ENCODE measurements at regions not wholly inside any gene's neighbourhood (a gene's known extent, or its start where the extent isn't known, plus 50 kb on each side); places are given as distances from the start of the nearest gene placed in this dataset.

GRCh38 chr10:118840776-118841468, 86.2 kb upstream of the CACUL1 start:
- peak overlapping the region; percentile 62 for H3K9ac ChIP-seq (ENCODE audit: low read length)
- ATAC-seq: no peak
- BruUV-seq (replicated peaks): no TSS peak
- H3K4me2 ChIP-seq (ENCODE audit: low read length): peak overlapping the region; percentile 87
- peaks cover 37 to 71% of the 10 kb centered on the region in 2 experiments for H3K4me1 ChIP-seq (ENCODE audit: control insufficient read depth in 1 of 2, insufficient read depth in 2 of 2, low read length in 2 of 2)
- H3K9me2 ChIP-seq (ENCODE audit: insufficient read depth): no peaks in the 10 kb centered on the region
- no peaks in the 10 kb centered on the region for H3K9me3 ChIP-seq (ENCODE audit: control insufficient read depth in 1 of 2, insufficient read depth in 1 of 2, low read depth in 1 of 2, low read length in 2 of 2)
- no peaks in the 10 kb centered on the region for H3K36me3 ChIP-seq (ENCODE audit: control insufficient read depth in 1 of 2, insufficient read depth in 2 of 2, low read length in 2 of 2)
- no peaks in the 10 kb centered on the region; the same call in 1 of the 2 replicates for H3K79me2 ChIP-seq (ENCODE audit: insufficient read depth, low read length)
- no peak for DNase-seq (ENCODE audit: low read depth, low spot score)
- peak overlapping the region; percentile 44 to 57 for H3K4me3 ChIP-seq (replicated peaks in 1 of 2; ENCODE audit: low read depth in 1 of 2, low read length in 2 of 2)
- no peaks in the 10 kb centered on the region for H3K27me3 ChIP-seq (ENCODE audit: insufficient read depth, low read length)
- intact Hi-C loops (cut with micrococcal nuclease): no loop called here
- RAD21 ChIA-PET (ENCODE audit: low non-redundant PET in 1 of 2, low total read pairs in 2 of 2, uncharacterized antibody in 2 of 2, unreplicated experiment in 2 of 2): interaction anchor here in 1 of 2 experiments (0.6 kb wide), 1 partner anchor 108 kb away, joined by 7 read pairs; no protein-coding TSS in a partner anchor
- peak overlapping the region; percentile 42 for H3K27ac ChIP-seq (ENCODE audit: low read depth, low read length)
- POLR2A ChIA-PET: interaction anchor here (1.2 to 1.7 kb wide), 3 partner anchors 10 to 86 kb away, joined by 3 to 8 read pairs (median 4); partner anchors contain the start of gene CACUL1
- no peak overlapping the region for H2AFZ ChIP-seq (ENCODE audit: low read depth, low read length, poor library complexity, severe bottlenecking)
- H4K20me1 ChIP-seq (ENCODE audit: insufficient read depth): no peaks in the 10 kb centered on the region
- TF ChIP-seq ZNF274 (IDR thresholded peaks at IDR 0.05; ENCODE audit: low read depth, low read length): no peak
- TF ChIP-seq EZH2phosphoT487 (IDR thresholded peaks at IDR 0.05; ENCODE audit: borderline replicate concordance): no peak
- no peak for TF ChIP-seq ATF3 (IDR thresholded peaks at IDR 0.05)
- TF ChIP-seq CBX3 (IDR thresholded peaks at IDR 0.05; ENCODE audit: low read depth): no peak
- TF ChIP-seq POLR2A (IDR thresholded peaks at IDR 0.05; ENCODE audit: borderline replicate concordance, extremely low read depth, insufficient read depth, insufficient read length): no peak
- TF ChIP-seq CEBPB (IDR thresholded peaks at IDR 0.05; ENCODE audit: low read depth): no peak
- TF ChIP-seq, protein P1, sequence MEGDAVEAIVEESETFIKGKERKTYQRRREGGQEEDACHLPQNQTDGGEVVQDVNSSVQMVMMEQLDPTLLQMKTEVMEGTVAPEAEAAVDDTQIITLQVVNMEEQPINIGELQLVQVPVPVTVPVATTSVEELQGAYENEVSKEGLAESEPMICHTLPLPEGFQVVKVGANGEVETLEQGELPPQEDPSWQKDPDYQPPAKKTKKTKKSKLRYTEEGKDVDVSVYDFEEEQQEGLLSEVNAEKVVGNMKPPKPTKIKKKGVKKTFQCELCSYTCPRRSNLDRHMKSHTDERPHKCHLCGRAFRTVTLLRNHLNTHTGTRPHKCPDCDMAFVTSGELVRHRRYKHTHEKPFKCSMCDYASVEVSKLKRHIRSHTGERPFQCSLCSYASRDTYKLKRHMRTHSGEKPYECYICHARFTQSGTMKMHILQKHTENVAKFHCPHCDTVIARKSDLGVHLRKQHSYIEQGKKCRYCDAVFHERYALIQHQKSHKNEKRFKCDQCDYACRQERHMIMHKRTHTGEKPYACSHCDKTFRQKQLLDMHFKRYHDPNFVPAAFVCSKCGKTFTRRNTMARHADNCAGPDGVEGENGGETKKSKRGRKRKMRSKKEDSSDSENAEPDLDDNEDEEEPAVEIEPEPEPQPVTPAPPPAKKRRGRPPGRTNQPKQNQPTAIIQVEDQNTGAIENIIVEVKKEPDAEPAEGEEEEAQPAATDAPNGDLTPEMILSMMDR (IDR thresholded peaks at IDR 0.05 in 2 of 3, conservative IDR thresholded peaks at IDR 0.05 in 1 of 3; ENCODE audit: borderline replicate concordance in 1 of 3, insufficient read depth in 1 of 3, low read depth in 2 of 3, low read length in 2 of 3): no peak
- TF ChIP-seq ELF1 (IDR thresholded peaks at IDR 0.05; ENCODE audit: borderline replicate concordance, low read depth): no peak
- no peak for TF ChIP-seq EZH2 (IDR thresholded peaks at IDR 0.05)
- no peak for TF ChIP-seq POLR2AphosphoS5 (IDR thresholded peaks at IDR 0.05; ENCODE audit: low read depth, low read length)
- no peak for TF ChIP-seq TCF7L2 (IDR thresholded peaks at IDR 0.05; ENCODE audit: borderline replicate concordance, extremely low read depth, insufficient read depth, insufficient read length)
- no peak for TF ChIP-seq SIN3A (IDR thresholded peaks at IDR 0.05; ENCODE audit: low read depth)
- TF ChIP-seq, protein P2, sequence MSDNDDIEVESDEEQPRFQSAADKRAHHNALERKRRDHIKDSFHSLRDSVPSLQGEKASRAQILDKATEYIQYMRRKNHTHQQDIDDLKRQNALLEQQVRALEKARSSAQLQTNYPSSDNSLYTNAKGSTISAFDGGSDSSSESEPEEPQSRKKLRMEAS (IDR thresholded peaks at IDR 0.05): no peak
- TF ChIP-seq JUND (IDR thresholded peaks at IDR 0.05): no peak
- TF ChIP-seq REST (IDR thresholded peaks at IDR 0.05; ENCODE audit: low read depth): no peak
- TF ChIP-seq EGR1 (IDR thresholded peaks at IDR 0.05; ENCODE audit: low read depth): no peak
- TF ChIP-seq SP1 (IDR thresholded peaks at IDR 0.05; ENCODE audit: low read depth): no peak
- TF ChIP-seq FOSL1 (IDR thresholded peaks at IDR 0.05; ENCODE audit: low read depth): no peak
- CTCF ChIA-PET: interaction anchor here (0.8 to 4.7 kb wide), 5 partner anchors 9 to 37 kb away, joined by 3 to 16 read pairs (median 3); no protein-coding TSS in a partner anchor

Data from HCT116 (cell line).